Ovary (tissue), 7 donors: ENCODE measurements at regions not wholly inside any gene's neighbourhood (a gene's known extent, or its start where the extent isn't known, plus 50 kb on each side); places are given as distances from the start of the nearest gene placed in this dataset.

Experiments
- DNase-seq, 5 donors: peaks; one replicate each; pipeline ENCODE4 v3.0.0-alpha.2; 2019 to 2020
- H3K27ac ChIP-seq, 2 donors: fragments of 200-600 bp; one replicate each; pipeline versions ENCODE4 v1.5.1 to v1.8.0; 2019 to 2022
- H3K27me3 ChIP-seq: fragments of 200-600 bp; one replicate; pipeline ENCODE4 v1.8.0; 2022
- H3K36me3 ChIP-seq: fragments of 200-600 bp; sonication (generic); one replicate; pipeline ENCODE4 v1.5.1; 2019
- H3K4me1 ChIP-seq: one replicate; pipeline ENCODE4 v1.8.1; 2013; ENCODE audit warnings: mild to moderate bottlenecking, moderate library complexity; ENCODE audit not compliant: insufficient read depth
- H3K4me3 ChIP-seq: fragments of 200-600 bp; sonication (generic); one replicate; pipeline ENCODE4 v1.5.1; 2017
- H3K9me3 ChIP-seq, 2 donors: fragments of 200-600 bp in 1 of 2; sonication (generic) in 1 of 2; one replicate each; pipeline versions ENCODE4 v1.5.1 to v1.8.1; 2013 to 2019; ENCODE audit warnings: mild to moderate bottlenecking in 1 of 2, moderate library complexity in 1 of 2
- CTCF ChIP-seq, 3 donors: fragments of 450-650 bp in 2 of 3; fragments of 200-600 bp in 1 of 3; IDR thresholded peaks; one replicate each; pipeline versions ENCODE4 v1.5.1 to v1.8.0; 2016 to 2022; ENCODE audit warnings: antibody characterized with exemption in 3 of 3, mild to moderate bottlenecking in 1 of 3
- EP300 ChIP-seq: sonication (generic); formaldehyde crosslinking; IDR thresholded peaks from one replicate; pipeline ENCODE4 v1.6.1; 2017; ENCODE audit warnings: antibody characterized with exemption
- POLR2A ChIP-seq: fragments of 450-650 bp; IDR thresholded peaks from one replicate; pipeline ENCODE4 v1.6.1; 2017; ENCODE audit warnings: antibody characterized with exemption, mild to moderate bottlenecking, moderate library complexity
- WGBS, 3 donors: extraction: QIAGEN DNeasy Blood & Tissue Kit in 1 of 3; methylation state at CpG; one replicate each; pipeline versions ENCODE4 v1.1.5 to v1.1.7; 2013 to 2017; 5-methylcytosine and 5-hydroxymethylcytosine counted together
- intact Hi-C, 4 donors: fragments of 100-400 bp; cut with DNase I; formaldehyde crosslinking; loops; one replicate each; pipeline versions ENCODE4 v1.11.0 to v1.15.1; 2022 to 2023
- donor health status: DM: no; HTN: no; CAD: no; lungs with moderate emphysema.
- donor health status: DM: no; HTN: no; CAD: no.
- donor health status: Bipolar disorder and iron deficiency.
- donor health status: DM: no; HTN: no; CAD: no.
- donor health status: DM: yes; HTN: yes; CAD: no.

- H3K9me3 ChIP-seq = no peaks in the 10 kb centered on the region
- WGBS, 3 donors = 35 to 43% (median 40%) methylated on average over 22 of the region's 22 CpGs
- no peaks in the 10 kb centered on the region for H3K4me1 ChIP-seq
- no peak for DNase-seq
- TF ChIP-seq POLR2A = no peak
- no peak for TF ChIP-seq EP300
- no peak for TF ChIP-seq CTCF (IDR thresholded peaks at IDR 0.05)
- no peaks in the 10 kb centered on the region for H3K27me3 ChIP-seq
- H3K27ac ChIP-seq = no peak overlapping the region
- no peaks in the 10 kb centered on the region for H3K36me3 ChIP-seq
- intact Hi-C loops = no loop called here
- H3K4me3 ChIP-seq = no peak overlapping the region
Measured at GRCh38 chr18:78721238-78721875, 258.3 kb upstream of the SALL3 start.

GRCh38 chr18:78721981-78722380 is 257.6 kb upstream of the SALL3 start:
- Histone ChIP-seq H3K27me3 (no peaks in the 10 kb centered on the region), H3K4me3 (no peak overlapping the region), H3K4me1 (no peaks in the 10 kb centered on the region), H3K36me3 (no peaks in the 10 kb centered on the region), H3K27ac (no peak overlapping the region), H3K9me3 (no peaks in the 10 kb centered on the region)
- intact Hi-C loops = no loop called here
- DNase-seq = no peak
- no peak for TF ChIP-seq EP300
- no peak for TF ChIP-seq CTCF (IDR thresholded peaks at IDR 0.05)
- no peak for TF ChIP-seq POLR2A
- 65 to 77% (median 71%) methylated on average over 9 of the region's 9 CpGs for WGBS, 3 donors

GRCh38 chr18:78722386-78722785 is 257.2 kb upstream of the SALL3 start:
- no peak overlapping the region for H3K4me3 ChIP-seq
- H3K36me3 ChIP-seq = no peaks in the 10 kb centered on the region
- H3K27me3 ChIP-seq = no peaks in the 10 kb centered on the region
- intact Hi-C loops = no loop called here
- no peaks in the 10 kb centered on the region for H3K4me1 ChIP-seq
- no peak overlapping the region for H3K27ac ChIP-seq
- H3K9me3 ChIP-seq = no peaks in the 10 kb centered on the region
- DNase-seq = no peak
- TF ChIP-seq CTCF (IDR thresholded peaks at IDR 0.05) = no peak
- no peak for TF ChIP-seq POLR2A
- no peak for TF ChIP-seq EP300
- WGBS, 3 donors = 56 to 61% (median 57%) methylated on average over 10 of the region's 10 CpGs

GRCh38 chr18:78722929-78723710 is 256.5 kb upstream of the SALL3 start:
- no peaks in the 10 kb centered on the region for H3K9me3 ChIP-seq
- no peaks in the 10 kb centered on the region for H3K4me1 ChIP-seq
- no peak overlapping the region for H3K27ac ChIP-seq
- H3K4me3 ChIP-seq = no peak overlapping the region
- intact Hi-C loops = no loop called here
- no peaks in the 10 kb centered on the region for H3K27me3 ChIP-seq
- TF ChIP-seq EP300 (no peak), CTCF (IDR thresholded peaks at IDR 0.05) (no peak), POLR2A (no peak)
- DNase-seq = no peak
- H3K36me3 ChIP-seq = no peaks in the 10 kb centered on the region
- WGBS, 3 donors = 66 to 85% (median 74%) methylated on average over 20 of the region's 20 CpGs
